HEK293T (cell line): ENCODE measurements at regions not wholly inside any gene's neighbourhood (a gene's known extent, or its start where the extent isn't known, plus 50 kb on each side); places are given as distances from the start of the nearest gene placed in this dataset.

Source experiments
- CTCF ChIA-PET: fragments of 350-600 bp; formaldehyde crosslinking; extraction: SDS; loops from one replicate; lab custom pipeline; 2021; ENCODE audit warnings: antibody characterized with exemption, inconsistent platforms; lab: Yijun Ruan, JAX
- POLR2A ChIA-PET: fragments of 350-600 bp; formaldehyde crosslinking; extraction: SDS; loops from one replicate; lab custom pipeline; 2020; ENCODE audit warnings: antibody characterized with exemption, inconsistent platforms; lab: Yijun Ruan, JAX
- DNase-seq: peaks from one replicate; pipeline ENCODE4 v3.0.0; 2012; ENCODE audit warnings: mixed read lengths; ENCODE audit errors: extremely low spot score
- ARNT ChIP-seq: fragments of 450-650 bp; IDR thresholded peaks from 2 replicates; pipeline ENCODE4 v1.6.1; 2017; ENCODE audit warnings: mild to moderate bottlenecking
- BHLHE40 ChIP-seq: fragments of 450-650 bp; IDR thresholded peaks from 2 replicates; pipeline ENCODE4 v1.6.1; 2016; ENCODE audit warnings: mild to moderate bottlenecking, moderate library complexity, borderline replicate concordance
- CTBP1 ChIP-seq: fragments of 450-650 bp; IDR thresholded peaks from 2 replicates; pipeline ENCODE4 v1.6.1; 2016; ENCODE audit warnings: borderline replicate concordance
- ELF4 ChIP-seq: fragments of 450-650 bp; IDR thresholded peaks from 2 replicates; pipeline ENCODE4 v1.6.1; 2017; ENCODE audit warnings: antibody characterized with exemption
- FOXA1 ChIP-seq: fragments of 450-650 bp; IDR thresholded peaks from 2 replicates; pipeline ENCODE4 v1.6.1; 2016; ENCODE audit warnings: mild to moderate bottlenecking
- FOXK2 ChIP-seq: fragments of 450-650 bp; IDR thresholded peaks from 2 replicates; pipeline ENCODE4 v1.6.1; 2016; ENCODE audit warnings: mild to moderate bottlenecking
- FOXM1 ChIP-seq: fragments of 450-650 bp; IDR thresholded peaks from 2 replicates; pipeline ENCODE4 v1.6.1; 2017; ENCODE audit warnings: mild to moderate bottlenecking, borderline replicate concordance
- HDGF ChIP-seq: fragments of 450-650 bp; IDR thresholded peaks from 2 replicates; pipeline ENCODE4 v1.6.1; 2017; ENCODE audit warnings: antibody characterized with exemption, borderline replicate concordance
- L3MBTL2 ChIP-seq: fragments of 450-650 bp; conservative IDR thresholded peaks from 2 replicates; pipeline ENCODE4 v1.6.1; 2016; ENCODE audit warnings: mild to moderate bottlenecking
- LEF1 ChIP-seq: fragments of 450-650 bp; IDR thresholded peaks from 2 replicates; pipeline ENCODE4 v1.6.1; 2017; ENCODE audit warnings: mild to moderate bottlenecking, borderline replicate concordance
- NFRKB ChIP-seq: fragments of 450-650 bp; IDR thresholded peaks from 2 replicates; pipeline ENCODE4 v1.6.1; 2016; ENCODE audit warnings: mild to moderate bottlenecking, moderate library complexity
- SP1 ChIP-seq: fragments of 450-650 bp; IDR thresholded peaks from 2 replicates; pipeline ENCODE4 v1.6.1; 2017
- SUZ12 ChIP-seq: fragments of 450-650 bp; IDR thresholded peaks from 2 replicates; pipeline ENCODE4 v1.6.1; 2016; ENCODE audit warnings: mild to moderate bottlenecking
- TARDBP ChIP-seq: fragments of 450-650 bp; IDR thresholded peaks from 2 replicates; pipeline ENCODE4 v1.6.1; 2016
- ZNF384 ChIP-seq: fragments of 450-650 bp; IDR thresholded peaks from 2 replicates; pipeline ENCODE4 v1.6.1; 2016
- TF ChIP-seq, protein P1 (sequence below): fragments of 450-650 bp; IDR thresholded peaks from 2 replicates; pipeline ENCODE4 v1.6.1; 2016

- no peak for DNase-seq
- POLR2A ChIA-PET = interaction anchor here (0.6 kb wide), 1 partner anchor 150 kb away, joined by 3 read pairs; no protein-coding TSS in a partner anchor
- TF ChIP-seq SP1 (no peak), FOXK2 (no peak), FOXM1 (no peak), FOXA1 (no peak), HDGF (no peak), CTBP1 (no peak), TARDBP (no peak), ZNF384 (no peak)
- TF ChIP-seq, protein P1, sequence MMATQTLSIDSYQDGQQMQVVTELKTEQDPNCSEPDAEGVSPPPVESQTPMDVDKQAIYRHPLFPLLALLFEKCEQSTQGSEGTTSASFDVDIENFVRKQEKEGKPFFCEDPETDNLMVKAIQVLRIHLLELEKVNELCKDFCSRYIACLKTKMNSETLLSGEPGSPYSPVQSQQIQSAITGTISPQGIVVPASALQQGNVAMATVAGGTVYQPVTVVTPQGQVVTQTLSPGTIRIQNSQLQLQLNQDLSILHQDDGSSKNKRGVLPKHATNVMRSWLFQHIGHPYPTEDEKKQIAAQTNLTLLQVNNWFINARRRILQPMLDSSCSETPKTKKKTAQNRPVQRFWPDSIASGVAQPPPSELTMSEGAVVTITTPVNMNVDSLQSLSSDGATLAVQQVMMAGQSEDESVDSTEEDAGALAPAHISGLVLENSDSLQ = peak; percentile 33; the same call in 1 of the 2 replicates
- CTCF ChIA-PET = interaction anchor here (0.8 to 1.6 kb wide), 3 partner anchors 10 to 161 kb away, joined by 4 to 10 read pairs (median 4); no protein-coding TSS in a partner anchor
These were observed 209.7 kb upstream of the CDKN3 start for GRCh38 chr14:54186821-54187763.

GRCh38 chr14:54188064-54188666 is 208.6 kb upstream of the CDKN3 start:
- no peak for DNase-seq
- ChIA-PET CTCF (interaction anchor here (0.8 to 1.6 kb wide), 2 partner anchors 14 to 160 kb away, joined by 4 to 10 read pairs; no protein-coding TSS in a partner anchor), POLR2A (no interaction called here)
- TF ChIP-seq FOXM1 (no peak), FOXK2 (no peak), BHLHE40 (no peak), ELF4 (no peak), SP1 (no peak), FOXA1 (no peak), LEF1 (no peak), CTBP1 (no peak), SUZ12 (no peak), ZNF384 (no peak), L3MBTL2 (no peak)
- TF ChIP-seq, protein P1 = no peak

DNA sequence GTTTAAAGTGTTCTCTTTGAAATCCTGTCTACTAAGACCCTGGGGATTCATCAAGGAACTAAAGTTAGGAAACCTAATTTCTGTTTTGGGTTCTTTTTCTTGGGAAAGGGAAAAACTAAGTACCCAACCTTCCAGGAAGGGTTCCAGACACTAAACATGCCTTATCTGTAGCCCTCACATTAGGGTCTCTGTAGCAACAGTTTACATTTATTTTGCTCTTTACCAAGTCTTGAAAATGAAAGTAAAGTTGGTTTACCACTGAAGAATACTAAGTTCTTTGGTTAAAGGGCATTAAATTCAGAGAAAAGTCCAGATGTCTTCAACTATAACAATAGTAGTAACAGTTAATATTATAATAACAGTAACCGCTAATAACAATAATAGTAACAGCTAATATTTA is 207.5 kb upstream of the CDKN3 start:
- DNase-seq = no peak
- POLR2A ChIA-PET = no interaction called here
- TF ChIP-seq ARNT = no peak
- no peak for TF ChIP-seq SUZ12
- no peak for TF ChIP-seq ELF4
- TF ChIP-seq NFRKB = no peak
- TF ChIP-seq ZNF384 = no peak
- TF ChIP-seq, protein P1 = no peak
- no peak for TF ChIP-seq FOXK2
- TF ChIP-seq FOXM1 = no peak
- CTCF ChIA-PET = no interaction called here

DNA sequence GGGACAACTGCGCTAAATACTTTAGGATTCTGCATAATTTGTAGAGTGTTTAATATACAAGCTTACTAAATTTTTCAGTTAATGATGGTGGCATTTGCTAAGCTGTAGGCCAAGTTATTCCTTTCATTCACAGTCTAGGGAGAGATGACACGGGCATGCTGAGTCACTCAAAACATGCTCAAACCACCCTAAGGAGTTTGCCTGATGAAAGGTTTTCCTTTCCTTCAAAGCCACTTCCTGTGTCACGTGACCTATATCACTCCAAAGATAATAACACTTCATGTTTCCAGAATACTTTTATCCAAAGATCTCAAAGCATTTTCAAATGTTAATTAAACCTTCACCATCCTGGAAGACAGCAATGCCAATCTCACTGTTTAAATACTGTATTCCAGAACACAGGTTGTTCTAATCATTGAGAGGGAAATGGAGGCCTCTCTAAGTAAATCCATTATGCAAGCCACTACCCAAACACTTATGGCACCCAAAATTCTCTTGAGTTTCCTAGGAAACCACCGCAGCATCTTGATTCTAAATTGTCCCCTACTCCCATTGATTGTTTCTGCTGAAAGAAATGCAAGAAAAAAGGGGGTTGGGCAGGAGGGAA is 207.0 kb upstream of the CDKN3 start:
- no peak for DNase-seq
- CTCF ChIA-PET = no interaction called here
- TF ChIP-seq FOXA1 (no peak), NFRKB (no peak), ZNF384 (no peak), L3MBTL2 (no peak), TARDBP (no peak), CTBP1 (no peak), SP1 (no peak), FOXM1 (no peak), BHLHE40 (no peak), HDGF (no peak), FOXK2 (no peak), ARNT (no peak), ELF4 (no peak), SUZ12 (no peak), LEF1 (no peak)
- TF ChIP-seq, protein P1 = no peak
- POLR2A ChIA-PET = no interaction called here

DNA sequence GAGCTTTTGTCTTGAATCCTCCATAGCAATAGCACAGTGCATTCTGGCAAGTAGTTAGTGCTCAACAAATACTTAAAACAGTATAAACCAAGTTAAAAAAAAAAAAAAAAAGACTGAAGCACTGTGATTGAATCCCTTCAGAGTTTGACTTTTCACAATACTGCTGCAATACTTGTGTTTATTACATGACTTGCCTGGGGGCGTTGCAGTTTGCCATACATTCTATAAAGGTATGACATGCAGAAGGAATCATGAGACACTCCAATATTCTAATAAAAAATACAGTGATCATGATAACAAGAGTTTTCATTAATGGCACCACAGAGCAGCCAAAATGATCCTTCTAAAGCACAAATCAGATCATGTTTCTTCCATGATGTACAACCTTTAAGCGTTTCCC is 205.0 kb upstream of the CDKN3 start:
- ChIA-PET CTCF (no interaction called here), POLR2A (no interaction called here)
- TF ChIP-seq, protein P1 = no peak
- TF ChIP-seq CTBP1 (no peak), ELF4 (no peak), ARNT (no peak), FOXM1 (no peak), TARDBP (no peak), NFRKB (no peak), BHLHE40 (no peak), SP1 (no peak), HDGF (no peak), ZNF384 (no peak), LEF1 (no peak), L3MBTL2 (no peak), SUZ12 (no peak)
- no peak for DNase-seq
